Keratinocyte (primary cell): ENCODE measurements at regions not wholly inside any gene's neighbourhood (a gene's known extent, or its start where the extent isn't known, plus 50 kb on each side); places are given as distances from the start of the nearest gene placed in this dataset.

Experiments used
- DNase-seq: peaks from one replicate; pipeline ENCODE4 v3.0.0-alpha.2; 2011; ENCODE audit warnings: low read depth, missing footprints, low spot score
- FAIRE-seq: peaks from 2 replicates; lab custom pipeline; 2011; peaks lifted over from hg19 to GRCh38; lab: Jason Lieb, UNC
- H2AFZ ChIP-seq: 2 replicates; pipeline ENCODE4 v1.6.0; 2012; ENCODE audit warnings: low read length, control low read depth, inconsistent platforms; ENCODE audit not compliant: control insufficient read depth
- H3K27ac ChIP-seq: 2 replicates; pipeline ENCODE4 v1.5.1; 2011; ENCODE audit warnings: low read length; ENCODE audit not compliant: control insufficient read depth, insufficient read depth
- H3K27me3 ChIP-seq: 3 replicates; pipeline ENCODE4 v1.6.0; 2011; ENCODE audit warnings: low read length; ENCODE audit not compliant: control insufficient read depth, insufficient read depth; ENCODE audit errors: extremely low read depth
- H3K36me3 ChIP-seq, 2 experiments: 2 replicates in 1 of 2; 3 replicates in 1 of 2; pipeline ENCODE4 v1.5.1; 2011; ENCODE audit warnings: low read length in 2 of 2, mild to moderate bottlenecking in 1 of 2; ENCODE audit not compliant: control insufficient read depth in 2 of 2, insufficient read depth in 2 of 2; ENCODE audit errors: extremely low read depth in 1 of 2
- H3K4me1 ChIP-seq: 3 replicates; pipeline ENCODE4 v1.5.1; 2011; ENCODE audit warnings: low read length; ENCODE audit not compliant: control insufficient read depth, insufficient read depth; ENCODE audit errors: extremely low read depth
- H3K4me2 ChIP-seq: 3 replicates; pipeline ENCODE4 v1.6.0; 2011; ENCODE audit warnings: low read depth, low read length; ENCODE audit not compliant: control insufficient read depth, insufficient read depth; ENCODE audit errors: extremely low read depth
- H3K4me3 ChIP-seq, 3 experiments: fragments of 200-600 bp in 1 of 3; sonication (generic) in 1 of 3; 2 replicates in 2 of 3; 3 replicates in 1 of 3; pipeline ENCODE4 v1.5.1; 2011 to 2016; ENCODE audit warnings: low read length in 3 of 3, mild to moderate bottlenecking in 3 of 3, control low read depth in 2 of 3, inconsistent platforms in 1 of 3, low read depth in 1 of 3, mixed read lengths in 1 of 3, mixed run types in 1 of 3, moderate library complexity in 1 of 3; ENCODE audit not compliant: control insufficient read depth in 2 of 3, insufficient read depth in 2 of 3; ENCODE audit errors: extremely low read depth in 1 of 3
- H3K79me2 ChIP-seq: 2 replicates; pipeline ENCODE4 v1.6.0; 2012; ENCODE audit warnings: low read length; ENCODE audit not compliant: control insufficient read depth, insufficient read depth
- H3K9ac ChIP-seq: 3 replicates; pipeline ENCODE4 v1.6.0; 2011; ENCODE audit warnings: low read length; ENCODE audit not compliant: control insufficient read depth, insufficient read depth; ENCODE audit errors: extremely low read depth
- H3K9me1 ChIP-seq: 3 replicates; pipeline ENCODE4 v1.6.0; 2011; ENCODE audit warnings: low read length; ENCODE audit not compliant: control insufficient read depth, insufficient read depth; ENCODE audit errors: extremely low read depth
- H3K9me3 ChIP-seq: 2 replicates; pipeline ENCODE4 v1.5.1; 2012; ENCODE audit warnings: low read depth, low read length; ENCODE audit not compliant: control insufficient read depth
- H4K20me1 ChIP-seq: 3 replicates; pipeline ENCODE4 v1.6.0; 2011; ENCODE audit warnings: low read length; ENCODE audit not compliant: control insufficient read depth, insufficient read depth; ENCODE audit errors: extremely low read depth
- CTCF ChIP-seq, 3 experiments: IDR thresholded peaks in 1 of 3; conservative IDR thresholded peaks in 1 of 3; optimal IDR thresholded peaks in 1 of 3; 2 replicates in 2 of 3; 3 replicates in 1 of 3; pipeline versions ENCODE3 to v1.5.1; 2011; ENCODE audit warnings: low read length in 3 of 3, mild to moderate bottlenecking in 3 of 3, moderate library complexity in 2 of 3, control low read depth in 1 of 3, inconsistent platforms in 1 of 3; ENCODE audit not compliant: insufficient read depth in 2 of 3; ENCODE audit errors: extremely low read depth in 1 of 3
- EZH2 ChIP-seq: IDR thresholded peaks from one replicate; pipeline ENCODE4 v1.6.1; 2012; ENCODE audit warnings: inconsistent platforms, mild to moderate bottlenecking, low read length, moderate library complexity
- dilution Hi-C: fragments of 300-500 bp; cut with MboI; formaldehyde crosslinking; loops from one replicate; pipeline ENCODE4 v1.7.0; 2020; ENCODE audit warnings: low sequenced_read_pairs; ENCODE audit not compliant: extremely low pct_ligation_motif_present

- DNase-seq (no peak), FAIRE-seq (no peak)
- no peak overlapping the region for H2AFZ ChIP-seq
- no peak for TF ChIP-seq CTCF (optimal IDR thresholded peaks at IDR 0.05 in 1 of 3, IDR thresholded peaks at IDR 0.05 in 1 of 3, conservative IDR thresholded peaks at IDR 0.05 in 1 of 3; ENCODE audit: extremely low read depth in 1 of 3, insufficient read depth in 2 of 3, low read length in 3 of 3)
- TF ChIP-seq EZH2 = no peak
- H4K20me1 ChIP-seq = no peaks in the 10 kb centered on the region
- no peaks in the 10 kb centered on the region for H3K9me3 ChIP-seq
- dilution Hi-C loops = no loop called here
- H3K27ac ChIP-seq = no peak overlapping the region
- H3K4me1 ChIP-seq = no peaks in the 10 kb centered on the region
- no peaks in the 10 kb centered on the region for H3K79me2 ChIP-seq
- H3K4me3 ChIP-seq = no peak overlapping the region
- no peaks in the 10 kb centered on the region for H3K36me3 ChIP-seq
- H3K9me1 ChIP-seq = no peaks in the 10 kb centered on the region
- no peak overlapping the region for H3K9ac ChIP-seq
- H3K27me3 ChIP-seq = peaks cover 8% of the 10 kb centered on the region
- H3K4me2 ChIP-seq = no peak overlapping the region
Observed at GRCh38 chr20:59461526-59461925, 142.8 kb upstream of the PHACTR3 start.

GRCh38 chr20:59462249-59462648, 142.1 kb upstream of the PHACTR3 start:
- Histone ChIP-seq H3K4me1 (no peaks in the 10 kb centered on the region), H3K9me3 (no peaks in the 10 kb centered on the region), H3K9ac (no peak overlapping the region), H4K20me1 (no peaks in the 10 kb centered on the region), H3K4me2 (no peak overlapping the region), H3K4me3 (no peak overlapping the region), H3K27ac (no peak overlapping the region), H3K36me3 (no peaks in the 10 kb centered on the region), H3K79me2 (no peaks in the 10 kb centered on the region), H3K27me3 (peaks cover 5% of the 10 kb centered on the region), H3K9me1 (no peaks in the 10 kb centered on the region), H2AFZ (no peak overlapping the region)
- dilution Hi-C loops = no loop called here
- DNase-seq (no peak), FAIRE-seq (no peak)
- TF ChIP-seq CTCF (optimal IDR thresholded peaks at IDR 0.05 in 1 of 3, IDR thresholded peaks at IDR 0.05 in 1 of 3, conservative IDR thresholded peaks at IDR 0.05 in 1 of 3; ENCODE audit: extremely low read depth in 1 of 3, insufficient read depth in 2 of 3, low read length in 3 of 3) (no peak), EZH2 (no peak)
